Transverse colon (tissue), 4 donors: ENCODE measurements at regions not wholly inside any gene's neighbourhood (a gene's known extent, or its start where the extent isn't known, plus 50 kb on each side); places are given as distances from the start of the nearest gene placed in this dataset.

Experiments used
- CTCF ChIP-seq, 5 experiments: fragments of 200-600 bp in 3 of 5; fragments of 450-650 bp in 2 of 5; sonication (generic) in 3 of 5; IDR thresholded peaks; 1 replicate in 2 of 5; 2 replicates in 3 of 5; pipeline ENCODE4 v1.5.1; 2016 to 2017; ENCODE audit warnings: antibody characterized with exemption in 5 of 5, inconsistent platforms in 3 of 5, mild to moderate bottlenecking in 2 of 5, moderate library complexity in 1 of 5
- POLR2A ChIP-seq: fragments of 450-650 bp; IDR thresholded peaks from one replicate; pipeline ENCODE4 v1.6.1; 2016; ENCODE audit warnings: antibody characterized with exemption, mild to moderate bottlenecking, moderate library complexity
- POLR2AphosphoS5 ChIP-seq, 3 donors: sonication (generic); formaldehyde crosslinking; IDR thresholded peaks; one replicate each; pipeline ENCODE4 v1.6.1; 2016; ENCODE audit warnings: antibody characterized with exemption in 3 of 3

GRCh38 chr1:57989877-57990276 is 556.6 kb downstream of the OMA1 start:
- TF ChIP-seq CTCF (IDR thresholded peaks at IDR 0.05) (no peak), POLR2AphosphoS5 (IDR thresholded peaks at IDR 0.05) (no peak), POLR2A (no peak)
